Thyroid gland (tissue), 4 donors: ENCODE measurements at regions not wholly inside any gene's neighbourhood (a gene's known extent, or its start where the extent isn't known, plus 50 kb on each side); places are given as distances from the start of the nearest gene placed in this dataset.

Experiments used
- DNase-seq, 2 donors: peaks; one replicate each; pipeline ENCODE4 v3.0.0-alpha.2; 2019
- H3K27ac ChIP-seq, 3 donors: fragments of 200-600 bp; sonication (generic); 1 replicate in 2 of 3; 2 replicates in 1 of 3; pipeline ENCODE4 v1.5.1; 2016 to 2019; ENCODE audit warnings: mild to moderate bottlenecking in 1 of 3, moderate library complexity in 1 of 3
- H3K27me3 ChIP-seq: fragments of 200-600 bp; sonication (generic); one replicate; pipeline ENCODE4 v1.5.1; 2019
- H3K36me3 ChIP-seq, 2 donors: fragments of 200-600 bp; sonication (generic); one replicate each; pipeline ENCODE4 v1.5.1; 2016 to 2019
- H3K4me1 ChIP-seq, 2 donors: fragments of 200-600 bp; sonication (generic); one replicate each; pipeline ENCODE4 v1.5.1; 2017 to 2019
- H3K4me3 ChIP-seq, 3 donors: fragments of 200-600 bp; sonication (generic); replicated peaks in 1 of 3; 1 replicate in 2 of 3; 2 replicates in 1 of 3; pipeline ENCODE4 v1.5.1; 2016; ENCODE audit warnings: mild to moderate bottlenecking in 1 of 3
- H3K9me3 ChIP-seq: fragments of 200-600 bp; sonication (generic); one replicate; pipeline ENCODE4 v1.5.1; 2017
- CTCF ChIP-seq, 6 experiments: fragments of 200-600 bp in 3 of 6; fragments of 450-650 bp in 3 of 6; sonication (generic) in 3 of 6; IDR thresholded peaks; one replicate each; pipeline ENCODE4 v1.5.1; 2016 to 2019; ENCODE audit warnings: antibody characterized with exemption in 6 of 6, mild to moderate bottlenecking in 2 of 6, inconsistent platforms in 1 of 6, moderate library complexity in 1 of 6
- POLR2A ChIP-seq, 2 donors: fragments of 450-650 bp; IDR thresholded peaks; one replicate each; pipeline ENCODE4 v1.6.1; 2017; ENCODE audit warnings: antibody characterized with exemption in 2 of 2, mild to moderate bottlenecking in 2 of 2, moderate library complexity in 1 of 2
- WGBS, 2 donors: methylation state at CpG; one replicate each; pipeline ENCODE4 v1.1.5; 2017; 5-methylcytosine and 5-hydroxymethylcytosine counted together
- intact Hi-C: fragments of 100-400 bp; cut with DNase I; formaldehyde crosslinking; loops from one replicate; pipeline ENCODE4 v1.15.1; 2023

GRCh38 chr2:116719836-116720235 is 1094.7 kb upstream of the DDX18 start:
- Histone ChIP-seq H3K36me3 (no peaks in the 10 kb centered on the region), H3K4me1 (no peaks in the 10 kb centered on the region), H3K27me3 (no peaks in the 10 kb centered on the region), H3K9me3 (no peaks in the 10 kb centered on the region), H3K4me3 (no peak overlapping the region), H3K27ac (no peak overlapping the region)
- WGBS, 2 donors, result 89 to 95% methylated on average over 2 of the region's 2 CpGs
- no peak for DNase-seq
- no peak for TF ChIP-seq POLR2A (IDR thresholded peaks at IDR 0.05)
- TF ChIP-seq CTCF (IDR thresholded peaks at IDR 0.05), result no peak
- intact Hi-C loops, result no loop called here

GRCh38 chr2:116724550-116724949 is 1089.9 kb upstream of the DDX18 start:
- TF ChIP-seq POLR2A (IDR thresholded peaks at IDR 0.05), result no peak
- TF ChIP-seq CTCF (IDR thresholded peaks at IDR 0.05), result no peak
- no peaks in the 10 kb centered on the region for H3K9me3 ChIP-seq
- H3K36me3 ChIP-seq, result no peaks in the 10 kb centered on the region
- H3K27me3 ChIP-seq, result no peaks in the 10 kb centered on the region
- intact Hi-C loops, result no loop called here
- no peak for DNase-seq
- 77 to 82% methylated on average over 1 of the region's 1 CpG for WGBS, 2 donors
- no peak overlapping the region for H3K4me3 ChIP-seq
- H3K27ac ChIP-seq, result no peak overlapping the region
- H3K4me1 ChIP-seq, result no peaks in the 10 kb centered on the region

- Histone ChIP-seq H3K4me1 (no peaks in the 10 kb centered on the region), H3K36me3 (no peaks in the 10 kb centered on the region), H3K9me3 (no peaks in the 10 kb centered on the region), H3K4me3 (no peak overlapping the region), H3K27ac (no peak overlapping the region), H3K27me3 (no peaks in the 10 kb centered on the region)
- intact Hi-C loops, result no loop called here
- TF ChIP-seq POLR2A (IDR thresholded peaks at IDR 0.05) (no peak), CTCF (IDR thresholded peaks at IDR 0.05) (no peak)
- WGBS, 2 donors, result 96 to 97% methylated on average over 4 of the region's 4 CpGs
- no peak for DNase-seq
Observed at GRCh38 chr2:116732322-116732721, 1082.2 kb upstream of the DDX18 start.

GRCh38 chr2:116733699-116734098 is 1080.8 kb upstream of the DDX18 start:
- intact Hi-C loops, result no loop called here
- no peaks in the 10 kb centered on the region for H3K27me3 ChIP-seq
- DNase-seq, result no peak
- H3K4me1 ChIP-seq, result no peaks in the 10 kb centered on the region
- TF ChIP-seq POLR2A (IDR thresholded peaks at IDR 0.05) (no peak), CTCF (IDR thresholded peaks at IDR 0.05) (no peak)
- H3K9me3 ChIP-seq, result no peaks in the 10 kb centered on the region
- H3K4me3 ChIP-seq, result no peak overlapping the region
- H3K36me3 ChIP-seq, result no peaks in the 10 kb centered on the region
- no peak overlapping the region for H3K27ac ChIP-seq
- 56 to 63% methylated on average over 3 of the region's 3 CpGs for WGBS, 2 donors

- no peaks in the 10 kb centered on the region for H3K9me3 ChIP-seq
- DNase-seq, result no peak
- no peak for TF ChIP-seq POLR2A (IDR thresholded peaks at IDR 0.05)
- no peak for TF ChIP-seq CTCF (IDR thresholded peaks at IDR 0.05)
- no peak overlapping the region for H3K4me3 ChIP-seq
- H3K4me1 ChIP-seq, result no peaks in the 10 kb centered on the region
- no peaks in the 10 kb centered on the region for H3K27me3 ChIP-seq
- H3K27ac ChIP-seq, result no peak overlapping the region
- no peaks in the 10 kb centered on the region for H3K36me3 ChIP-seq
- intact Hi-C loops, result no loop called here
- 78 to 79% methylated on average over 3 of the region's 3 CpGs for WGBS, 2 donors
Observed at GRCh38 chr2:116737951-116738350, 1076.5 kb upstream of the DDX18 start.
